Eye (tissue), 1 donor: ENCODE measurements at regions not wholly inside any gene's neighbourhood (a gene's known extent, or its start where the extent isn't known, plus 50 kb on each side); places are given as distances from the start of the nearest gene placed in this dataset.

Source experiments
- DNase-seq: peaks from one replicate; pipeline ENCODE4 v3.0.0-alpha.2; 2015

DNA sequence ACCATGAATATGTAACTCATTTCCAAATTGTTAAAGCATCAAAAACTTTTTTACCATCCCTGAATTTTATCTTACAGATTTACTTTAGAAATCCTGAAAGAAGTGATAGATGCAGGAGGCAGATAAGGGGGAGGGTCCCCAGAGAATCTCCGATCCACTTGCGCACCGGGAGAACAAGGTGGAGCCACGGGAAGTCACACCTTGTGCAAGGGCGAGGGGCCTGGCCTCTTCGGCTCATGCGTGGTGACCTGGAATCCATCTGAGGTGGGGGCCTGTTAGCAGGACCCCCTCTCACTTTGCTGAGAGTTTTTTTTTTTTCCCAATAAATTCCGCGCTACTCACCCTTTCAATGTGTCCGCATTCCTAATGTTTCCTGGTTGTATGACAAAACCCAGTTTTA is 80.2 kb upstream of the CDKN3 start:
- DNase-seq, result no peak

DNA sequence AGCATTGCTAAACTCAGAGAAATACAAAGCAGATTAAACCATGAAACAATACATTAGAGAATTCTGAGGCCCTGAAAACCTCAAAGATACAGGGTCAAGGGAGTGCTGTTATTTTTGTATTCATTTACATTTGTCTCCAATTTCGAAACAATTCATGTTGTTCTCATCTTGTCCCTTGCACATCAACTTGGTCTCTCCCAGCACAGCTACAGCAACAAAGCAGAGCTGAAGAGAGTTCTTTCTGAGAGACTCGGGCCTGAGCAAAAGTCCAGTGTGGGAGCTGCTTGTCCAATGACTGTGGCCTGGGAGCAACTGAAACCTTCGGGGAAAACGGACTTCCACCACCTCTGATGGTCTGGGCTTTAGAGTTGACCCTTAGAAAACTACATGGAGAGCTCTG is 79.4 kb upstream of the CDKN3 start:
- DNase-seq, result no peak

DNA sequence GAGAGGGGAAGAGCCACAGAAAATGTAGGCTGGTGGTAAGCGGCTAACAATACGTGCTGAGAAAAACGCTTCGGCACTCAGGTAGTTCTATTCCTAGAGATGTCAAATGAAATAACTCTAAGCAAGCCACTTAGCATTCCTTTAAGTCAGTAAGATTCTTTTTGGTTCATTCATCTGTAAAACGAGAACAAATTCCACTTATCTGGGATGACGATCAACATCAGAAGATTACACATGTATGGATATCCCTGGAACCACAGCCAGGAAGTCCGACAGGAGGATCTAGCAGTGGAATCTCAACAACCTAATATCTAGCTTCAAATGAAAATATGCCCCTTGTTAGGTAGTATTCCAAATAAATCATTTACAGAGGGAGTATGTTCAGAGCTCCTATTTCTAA is 74.6 kb upstream of the CDKN3 start:
- DNase-seq, result no peak

DNA sequence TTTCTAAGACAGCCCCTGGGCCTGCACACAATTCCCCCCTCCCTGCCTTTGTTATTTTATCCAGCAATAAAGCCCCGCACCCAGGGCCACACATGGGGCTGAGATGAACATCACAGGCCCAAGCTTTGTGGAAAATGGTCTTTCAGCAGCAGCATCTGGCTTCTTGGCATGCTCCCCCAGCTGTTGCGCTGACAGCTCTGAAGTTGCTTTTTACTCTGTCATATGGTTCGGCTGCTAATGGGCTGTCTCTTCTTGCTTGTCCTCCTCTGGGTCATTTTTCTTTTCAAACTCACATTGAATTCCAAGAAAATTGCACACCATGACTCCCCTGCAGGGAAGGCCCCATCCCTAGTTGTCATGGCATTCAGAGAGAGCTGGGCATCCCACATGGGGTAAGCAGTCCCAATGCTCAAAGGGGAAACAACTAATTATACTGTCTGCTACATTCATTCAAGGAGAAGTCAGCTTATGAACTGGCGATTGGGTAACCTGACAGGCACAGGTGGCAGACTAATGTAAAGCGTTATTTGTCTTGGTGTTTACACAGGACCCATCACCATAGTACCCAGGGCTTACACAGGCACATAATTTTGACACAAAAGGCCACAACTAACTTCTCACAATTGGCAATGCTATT is 74.0 kb upstream of the CDKN3 start:
- peak; percentile 77 for DNase-seq

DNA sequence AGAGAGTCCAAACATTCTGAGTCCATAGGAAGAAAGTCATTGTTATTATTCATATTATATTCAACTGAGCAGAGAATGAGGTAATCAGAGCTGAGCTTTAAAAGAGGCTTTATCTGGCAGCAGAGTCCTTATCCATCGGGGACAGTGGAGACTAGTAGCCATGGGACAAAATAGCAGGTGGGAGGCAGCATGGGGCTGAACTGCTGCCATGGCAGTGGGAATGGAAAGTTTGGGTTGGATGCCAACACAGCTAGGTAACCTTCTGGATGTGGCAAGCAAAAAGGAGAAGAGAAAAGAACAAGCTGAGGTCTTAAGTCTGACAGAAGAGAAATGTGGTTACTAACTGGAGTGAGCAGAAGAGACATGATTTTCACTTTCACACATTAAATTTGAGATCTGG is 71.0 kb upstream of the CDKN3 start:
- no peak for DNase-seq

DNA sequence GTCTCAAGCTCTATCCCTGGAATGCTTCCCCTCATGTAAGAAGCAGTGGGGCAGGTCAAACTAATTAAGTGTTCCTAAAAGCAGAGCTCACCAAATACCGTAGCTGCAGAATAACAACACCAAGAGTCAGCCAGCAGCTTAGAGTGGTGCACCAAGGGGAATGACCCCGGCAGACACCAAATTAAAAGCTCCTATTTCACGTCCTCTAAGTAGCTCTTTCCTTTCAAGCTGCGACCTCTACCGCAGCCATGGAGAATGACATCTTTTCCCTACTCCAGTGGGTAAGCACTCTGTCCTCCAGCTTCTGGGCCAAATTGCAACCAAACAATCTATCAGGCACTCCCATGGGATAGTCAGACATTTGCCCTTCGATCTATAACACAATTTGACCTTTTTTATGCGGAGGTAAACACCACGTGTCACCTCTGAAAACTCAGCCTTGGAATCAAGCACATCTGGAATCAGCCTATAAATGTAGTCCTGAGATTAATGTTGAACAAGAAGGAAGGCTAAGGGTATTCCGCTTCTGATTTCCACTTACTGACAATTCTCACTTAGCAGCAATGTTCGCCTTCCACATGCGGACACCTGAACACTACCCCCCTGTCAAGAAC is 67.6 kb upstream of the CDKN3 start:
- peak; percentile 86 for DNase-seq

DNA sequence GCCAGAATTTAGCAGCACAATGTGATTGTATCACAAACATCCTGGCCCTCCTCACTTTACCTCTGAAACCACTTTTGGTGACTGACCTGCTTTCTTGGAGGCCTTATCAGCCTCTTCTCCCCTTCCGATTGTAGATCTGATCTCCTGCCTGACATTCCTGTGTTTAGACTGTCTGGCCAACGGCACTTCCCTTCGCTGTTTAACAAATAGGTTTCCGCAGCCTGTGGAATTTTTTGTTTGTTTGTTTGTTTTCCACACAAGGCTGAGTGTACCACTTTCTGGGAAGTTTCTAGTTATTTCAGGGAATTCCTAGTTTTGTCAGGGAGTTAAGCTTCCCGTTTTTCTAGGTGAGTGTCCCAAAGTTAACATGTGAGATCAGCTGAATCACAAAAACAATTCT is 65.9 kb upstream of the CDKN3 start:
- no peak for DNase-seq

DNA sequence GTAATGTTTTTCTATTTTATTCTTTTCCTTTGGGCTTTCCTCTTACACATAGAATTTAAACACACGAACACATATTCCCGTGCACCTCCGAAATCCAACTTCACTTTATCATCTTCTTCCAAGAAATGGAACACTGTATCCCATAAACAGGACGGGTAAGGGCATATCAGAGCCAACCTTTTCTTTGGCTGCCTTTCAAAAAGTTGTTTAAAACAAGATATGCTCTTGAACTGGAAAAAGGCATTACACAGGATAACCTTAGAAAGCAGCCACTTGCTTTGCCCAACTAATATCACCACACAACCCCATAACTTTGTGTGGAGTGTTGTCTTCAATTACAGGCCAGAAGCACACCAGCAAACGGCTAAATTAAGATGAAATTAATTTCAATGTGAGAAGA is 65.3 kb upstream of the CDKN3 start:
- no peak for DNase-seq

DNA sequence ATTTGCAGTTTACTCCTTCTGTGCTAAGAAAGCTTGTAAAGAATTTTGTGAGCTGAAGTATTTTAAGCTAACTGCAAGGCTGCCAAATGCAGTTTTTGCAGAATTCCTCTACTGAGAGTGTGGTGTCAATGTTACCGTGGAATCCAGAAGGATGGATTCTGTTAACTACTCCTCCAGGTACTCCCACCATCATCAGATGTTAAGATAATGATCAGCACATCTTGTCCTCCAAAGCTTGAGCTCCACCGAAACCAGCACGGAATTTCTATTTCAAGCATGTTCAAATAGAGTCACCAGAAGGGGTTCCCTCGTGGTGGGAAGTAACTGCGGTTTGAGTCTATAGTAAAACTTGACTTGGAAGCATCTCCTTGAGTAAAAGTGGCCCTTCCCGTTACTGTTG is 64.3 kb upstream of the CDKN3 start:
- no peak for DNase-seq

DNA sequence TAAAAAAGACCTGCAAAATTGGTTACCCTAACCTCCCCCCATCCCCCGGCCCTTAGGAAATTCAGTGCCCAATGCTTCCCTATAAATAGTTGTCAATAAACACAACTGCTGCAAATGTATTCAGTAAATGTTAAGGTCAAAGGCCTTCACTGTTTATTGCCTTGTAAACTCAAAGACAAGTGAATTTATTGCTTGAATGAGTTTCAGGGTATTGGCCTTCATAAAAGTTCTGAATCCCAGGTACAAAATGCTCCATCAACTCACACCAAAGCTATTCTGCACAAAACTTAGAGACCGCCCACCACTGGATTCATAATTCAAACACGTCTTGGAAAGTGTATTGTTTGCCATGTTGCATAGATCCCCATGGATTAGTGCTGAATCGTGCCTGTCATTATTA is 63.3 kb upstream of the CDKN3 start:
- DNase-seq, result no peak

DNA sequence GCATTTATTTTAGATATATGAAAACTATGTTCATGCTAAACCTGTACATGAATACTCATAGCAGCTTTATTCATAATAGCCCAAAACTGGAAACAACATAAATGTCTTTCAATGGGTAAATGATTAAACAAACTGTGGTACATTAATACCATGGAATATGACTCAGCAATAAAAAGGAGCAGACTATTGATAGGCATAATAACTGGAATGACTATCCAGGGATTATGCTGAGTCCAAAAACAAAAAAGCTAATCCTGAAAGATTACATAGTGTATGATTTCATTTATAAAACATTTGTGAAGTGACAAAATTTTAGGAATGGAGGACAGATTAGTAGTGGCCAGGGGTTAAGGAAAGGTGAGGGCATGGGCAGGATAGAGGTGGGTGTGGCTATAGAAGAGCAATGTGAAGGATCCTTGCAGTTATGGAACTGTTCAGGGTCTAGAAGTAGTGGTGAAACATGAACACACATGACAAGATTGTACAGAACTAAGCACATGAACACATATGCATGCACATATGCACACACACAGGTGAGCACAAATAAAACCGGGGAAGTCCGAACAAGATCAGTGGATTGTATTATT is 61.1 kb upstream of the CDKN3 start:
- DNase-seq, result no peak

DNA sequence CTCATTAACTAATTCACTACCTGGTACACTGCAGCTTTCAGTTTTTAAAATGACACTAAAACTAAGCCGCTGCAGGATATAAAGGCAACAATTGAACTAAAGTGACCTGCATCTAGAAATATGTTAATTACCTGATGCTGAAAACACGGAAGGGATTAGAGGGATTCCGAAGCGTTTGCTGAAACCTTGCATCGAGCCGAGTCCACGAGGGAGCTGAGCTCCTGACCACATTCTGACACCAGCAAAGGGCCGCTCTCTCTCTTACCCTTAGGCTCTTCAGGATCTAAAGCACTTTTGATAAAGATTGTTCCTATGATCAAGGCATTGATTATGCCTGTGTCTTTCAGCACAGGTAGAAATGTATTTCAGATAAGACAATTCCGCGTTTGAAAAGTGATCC is 59.5 kb upstream of the CDKN3 start:
- DNase-seq, result peak; percentile 32

DNA sequence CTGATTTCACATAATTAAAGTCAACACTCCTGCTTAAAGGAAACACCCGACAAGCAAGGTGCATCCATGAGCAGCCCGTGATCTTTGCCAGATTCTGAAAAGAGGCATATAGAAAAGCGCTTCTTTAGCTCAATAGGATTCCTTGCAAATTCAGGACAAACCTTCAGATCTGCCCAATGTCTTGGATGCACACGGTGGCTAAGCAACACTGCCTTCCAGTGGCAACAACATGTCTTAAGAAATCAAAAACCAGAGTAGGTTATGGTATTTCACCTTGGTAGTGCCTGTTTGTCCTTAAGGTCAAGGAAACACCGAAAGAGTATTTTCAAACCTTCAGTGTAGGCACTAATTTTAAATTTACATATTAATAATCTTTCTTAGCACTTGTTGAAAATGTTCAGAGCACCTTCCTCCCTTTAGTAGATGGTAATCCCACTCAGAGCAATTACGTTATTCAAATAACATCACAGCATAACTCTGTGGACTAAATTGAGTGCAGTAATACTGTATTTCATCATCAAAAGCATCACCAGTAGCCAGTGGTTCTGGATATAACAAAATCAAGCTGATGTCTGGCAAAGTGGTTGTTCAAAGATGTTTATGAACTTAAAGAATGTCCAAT is 58.0 kb upstream of the CDKN3 start:
- DNase-seq, result peak; percentile 61

DNA sequence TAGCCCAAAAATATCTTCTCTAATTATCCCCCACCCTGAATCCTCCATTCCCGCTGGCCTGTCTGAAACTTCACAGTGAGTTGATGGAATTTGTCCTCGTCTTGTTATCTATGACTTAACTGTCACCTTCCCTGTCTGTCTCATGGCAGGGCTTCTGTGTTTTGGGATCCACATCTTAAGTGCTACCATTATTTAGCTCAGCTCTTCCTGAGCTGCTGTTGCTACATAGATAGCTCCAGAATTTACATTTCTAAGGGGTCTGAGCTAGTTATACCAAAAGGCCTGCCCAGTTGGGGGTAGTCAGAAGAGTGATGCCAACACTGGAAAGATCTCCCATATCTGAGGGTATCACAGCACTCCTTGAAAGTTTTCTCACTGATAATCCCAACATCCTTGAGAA is 57.0 kb upstream of the CDKN3 start:
- no peak for DNase-seq

DNA sequence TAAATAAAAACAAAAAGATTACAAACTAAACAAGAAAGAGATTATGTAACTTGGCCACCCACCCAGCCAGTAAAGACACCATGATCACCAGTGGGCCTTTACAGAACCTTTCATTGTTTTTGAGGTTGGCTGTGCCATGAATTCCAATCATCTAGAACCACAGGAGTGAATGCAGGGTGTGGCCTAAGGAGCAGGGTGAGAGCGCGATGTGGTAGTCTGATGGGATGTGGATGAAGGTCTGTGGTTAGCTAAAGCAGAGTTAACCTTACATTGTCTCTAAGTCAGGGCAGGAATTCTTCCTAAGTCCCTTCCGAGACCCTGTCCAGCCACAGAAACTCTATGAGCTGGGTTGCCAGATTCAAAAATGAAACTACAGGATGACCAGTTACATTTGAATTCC is 54.0 kb upstream of the CDKN3 start:
- no peak for DNase-seq

DNA sequence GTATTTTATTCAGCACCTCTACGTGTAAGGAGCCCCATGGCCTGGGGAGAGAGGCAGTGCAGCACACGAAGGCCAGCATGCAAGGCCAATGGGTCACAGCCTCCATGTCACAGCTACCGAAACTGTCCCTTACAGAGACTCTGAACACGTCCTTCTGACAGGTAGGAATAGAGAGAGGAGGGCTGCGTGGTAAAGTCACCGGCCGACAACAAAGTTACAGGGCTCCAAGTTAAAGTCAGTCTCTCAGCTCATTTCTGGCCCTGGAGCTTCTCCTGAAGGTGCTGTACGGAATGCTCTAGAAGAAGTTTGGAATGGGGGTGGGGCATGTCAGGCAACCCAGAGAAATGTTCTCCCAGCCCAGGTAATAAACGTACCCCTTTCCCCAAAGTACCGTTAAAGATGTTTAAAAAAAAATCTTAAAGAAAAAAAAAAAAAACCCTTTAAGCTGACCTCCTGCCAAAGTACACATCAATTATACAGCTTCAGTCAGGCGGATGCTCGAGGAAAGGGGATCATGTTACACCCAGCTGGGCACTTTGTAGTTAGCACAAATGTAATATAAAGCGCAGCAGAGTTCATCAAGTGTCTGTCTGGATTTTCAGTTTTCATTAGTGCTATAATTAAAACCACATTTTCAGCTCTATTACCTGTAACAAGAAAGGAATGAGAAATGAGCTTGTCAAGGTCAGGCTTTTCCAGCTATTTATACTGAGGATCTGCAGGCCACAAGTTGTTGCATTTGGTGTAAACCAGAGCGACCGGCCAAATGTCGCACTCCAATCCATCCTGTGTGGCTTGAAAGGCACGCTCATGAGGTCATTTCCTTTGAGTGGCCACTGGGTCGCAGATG is 53.3 kb upstream of the CDKN3 start:
- DNase-seq, result peak; percentile 88

DNA sequence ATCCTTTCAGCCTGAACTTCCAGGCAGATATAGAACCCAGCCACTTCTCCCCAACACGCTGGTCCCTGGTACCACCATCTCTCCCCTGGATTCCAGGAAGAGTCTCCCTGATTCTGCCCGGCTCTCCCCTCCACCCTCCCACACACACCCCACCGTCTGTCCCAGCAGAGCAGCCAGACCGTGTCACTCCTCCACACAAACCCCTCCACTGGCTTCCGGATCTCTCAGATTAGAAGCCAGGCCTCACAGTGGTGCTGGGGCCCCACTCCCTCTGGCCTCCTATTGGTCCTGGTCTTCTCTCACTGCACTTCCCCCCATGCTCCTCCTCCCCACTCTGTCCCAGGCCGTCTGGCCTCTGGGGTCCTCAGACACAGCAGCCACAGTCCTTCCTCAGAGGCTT is 52.4 kb upstream of the CDKN3 start:
- DNase-seq, result peak; percentile 21

DNA sequence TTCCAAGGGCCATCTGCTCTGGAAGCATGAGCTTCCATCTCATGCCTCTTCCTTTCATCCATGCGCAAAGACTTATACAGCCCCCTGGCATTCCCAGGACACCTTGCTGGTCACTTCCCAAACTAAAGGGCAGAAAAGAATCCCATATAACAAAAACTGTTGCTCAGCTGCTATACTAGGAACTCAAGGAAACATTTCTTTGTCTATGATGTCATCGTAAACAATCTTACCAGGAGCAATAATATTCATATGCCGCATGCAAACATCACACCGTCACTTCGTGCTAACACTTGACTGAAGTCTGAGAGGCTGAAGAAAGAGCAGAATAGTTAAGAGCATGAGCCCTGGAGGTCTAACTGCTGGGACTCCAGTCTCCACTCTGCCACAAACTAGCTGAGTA is 50.5 kb upstream of the CDKN3 start:
- DNase-seq, result no peak
